Mesothelial cell of epicardium (in vitro differentiated cells): ENCODE measurements at regions not wholly inside any gene's neighbourhood (a gene's known extent, or its start where the extent isn't known, plus 50 kb on each side); places are given as distances from the start of the nearest gene placed in this dataset. TPM values are rescaled to one million over a fixed set of nuclear protein-coding genes. Genes with fewer than 3 reads are reported as not detected.

Experiments used
- DNase-seq, 2 experiments: peaks; one replicate each; pipeline ENCODE4 v3.0.0; 2021; ENCODE audit warnings: low spot score in 2 of 2; ENCODE audit not compliant: unreplicated experiment in 2 of 2
- H3K27ac Mint-ChIP-seq: 2 replicates; pipeline ENCODE4 v1.8.0; 2021; ENCODE audit warnings: mixed read lengths
- H3K27me3 Mint-ChIP-seq: 2 replicates; pipeline ENCODE4 v1.8.0; 2021; ENCODE audit warnings: low read depth, mixed read lengths
- H3K36me3 Mint-ChIP-seq: 2 replicates; pipeline ENCODE4 v1.8.0; 2021; ENCODE audit warnings: mixed read lengths
- H3K4me1 Mint-ChIP-seq: 2 replicates; pipeline ENCODE4 v1.8.0; 2021; ENCODE audit warnings: mixed read lengths
- H3K4me3 Mint-ChIP-seq: 2 replicates; pipeline ENCODE4 v1.8.0; 2021; ENCODE audit warnings: mild to moderate bottlenecking, moderate library complexity, mixed read lengths
- H3K9me3 Mint-ChIP-seq: 2 replicates; pipeline ENCODE4 v1.8.0; 2021; ENCODE audit warnings: mixed read lengths
- CTCF ChIP-seq: fragments of 200-600 bp; sonication (generic); IDR thresholded peaks from one replicate; pipeline ENCODE4 v1.5.0; 2021; ENCODE audit warnings: antibody characterized with exemption; ENCODE audit not compliant: unreplicated experiment
- microRNA-seq: library from miRNA; unstranded; fragments of <30 nt; microRNA quantifications from one replicate; pipeline ENCODE4 v1.2.0, GENCODE V29; 2021; ENCODE audit warnings: inconsistent platforms, mixed read lengths

DNA sequence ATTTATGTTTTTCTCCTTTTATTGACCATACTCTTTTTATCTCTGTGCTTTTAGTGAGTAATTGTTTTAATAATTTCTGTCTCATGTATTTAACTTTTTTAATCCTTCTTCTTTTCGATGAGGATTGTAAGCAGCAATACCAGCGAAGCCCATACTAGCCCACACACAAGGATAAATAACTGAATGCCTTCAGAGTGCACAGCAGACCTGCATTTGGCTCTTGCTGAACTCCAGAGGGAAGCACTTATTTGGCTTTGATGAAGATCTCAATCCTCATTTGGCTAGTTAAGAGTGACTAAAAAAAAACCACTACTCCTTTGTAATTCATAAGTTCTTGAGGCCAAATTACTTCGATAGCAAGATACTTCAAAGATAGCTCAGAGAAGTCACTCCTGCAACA lies 293.3 kb downstream of the METTL15 start:
- H3K27ac Mint-ChIP-seq = no peak overlapping the region
- no peaks in the 10 kb centered on the region for H3K4me1 Mint-ChIP-seq
- peaks cover 1% of the 10 kb centered on the region for H3K36me3 Mint-ChIP-seq

DNA sequence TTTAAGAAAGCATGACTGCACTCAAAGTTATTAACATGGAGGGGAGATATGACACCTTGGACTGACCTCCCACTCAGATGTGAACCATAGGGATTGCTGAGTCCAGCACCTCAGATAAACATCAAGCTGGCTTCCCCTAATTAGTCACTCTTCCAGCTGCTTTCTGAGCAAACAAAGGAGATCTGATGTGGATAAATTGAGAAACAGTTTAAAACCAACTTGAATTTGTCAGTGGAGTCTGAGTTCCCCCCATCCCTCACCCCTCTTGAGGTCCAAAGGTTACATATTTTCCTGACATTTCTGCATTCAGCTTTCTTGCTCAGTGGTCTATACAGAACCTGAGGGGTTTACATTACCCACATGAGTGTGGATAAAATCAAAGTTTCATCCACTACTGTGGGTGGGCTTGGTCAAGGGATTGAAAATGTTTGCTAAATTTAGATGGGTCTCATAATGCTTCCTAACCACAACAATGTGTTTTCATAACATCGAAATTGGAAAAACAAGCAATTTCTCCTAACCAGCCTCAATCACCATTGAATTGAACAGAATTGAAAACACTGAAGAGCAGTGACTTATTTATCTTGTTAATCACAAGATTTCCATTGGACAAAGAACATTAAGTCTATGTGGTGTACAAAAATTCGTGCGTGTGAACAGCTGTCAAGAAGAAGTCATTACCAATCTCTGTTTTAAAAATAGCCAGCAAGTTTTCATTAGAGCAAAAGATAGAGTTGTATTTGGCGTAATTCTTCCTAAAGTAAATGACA lies 292.3 kb downstream of the METTL15 start:
- H3K27ac Mint-ChIP-seq = no peak overlapping the region
- no peak for TF ChIP-seq CTCF
- no peaks in the 10 kb centered on the region for H3K27me3 Mint-ChIP-seq
- peaks cover 3% of the 10 kb centered on the region for H3K9me3 Mint-ChIP-seq
- no peak for DNase-seq
- H3K4me1 Mint-ChIP-seq = no peaks in the 10 kb centered on the region
- peaks cover 1% of the 10 kb centered on the region for H3K36me3 Mint-ChIP-seq
- no peak overlapping the region for H3K4me3 Mint-ChIP-seq

More for the DNA sequence above, 293.3 kb downstream of the METTL15 start:
- TF ChIP-seq CTCF = no peak
- no peak overlapping the region for H3K4me3 Mint-ChIP-seq
- H3K9me3 Mint-ChIP-seq = peaks cover 3% of the 10 kb centered on the region
- H3K27me3 Mint-ChIP-seq = no peaks in the 10 kb centered on the region
- DNase-seq = no peak

DNA sequence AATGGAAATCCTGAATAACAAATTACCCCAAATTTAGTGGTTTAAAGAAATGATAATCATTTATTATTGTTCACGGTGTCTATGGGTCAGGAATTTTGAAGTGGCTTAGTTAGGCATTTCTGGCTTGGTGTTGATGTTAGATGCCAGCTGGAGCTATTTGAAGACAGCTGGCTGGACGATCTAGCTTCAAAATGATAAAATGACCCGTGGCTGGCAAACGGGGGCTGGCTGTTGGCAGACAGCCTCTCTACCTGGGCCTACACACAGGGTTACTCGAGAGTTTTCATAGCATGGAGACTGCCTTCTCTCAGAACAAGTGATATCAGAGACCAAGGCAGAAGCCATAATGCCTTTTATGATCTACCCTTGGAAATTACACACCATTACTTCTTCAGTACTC lies 285.2 kb downstream of the METTL15 start:
- DNase-seq = no peak
- Mint-ChIP-seq H3K4me1 (no peaks in the 10 kb centered on the region), H3K9me3 (peaks cover 3% of the 10 kb centered on the region), H3K36me3 (peaks cover 1% of the 10 kb centered on the region), H3K4me3 (no peak overlapping the region), H3K27me3 (no peaks in the 10 kb centered on the region), H3K27ac (no peak overlapping the region)
- no peak for TF ChIP-seq CTCF

- no peak for DNase-seq
- peaks cover 8% of the 10 kb centered on the region for H3K36me3 Mint-ChIP-seq
These were observed 276.2 kb downstream of the METTL15 start for GRCh38 chr11:28384418-28384817.

DNA sequence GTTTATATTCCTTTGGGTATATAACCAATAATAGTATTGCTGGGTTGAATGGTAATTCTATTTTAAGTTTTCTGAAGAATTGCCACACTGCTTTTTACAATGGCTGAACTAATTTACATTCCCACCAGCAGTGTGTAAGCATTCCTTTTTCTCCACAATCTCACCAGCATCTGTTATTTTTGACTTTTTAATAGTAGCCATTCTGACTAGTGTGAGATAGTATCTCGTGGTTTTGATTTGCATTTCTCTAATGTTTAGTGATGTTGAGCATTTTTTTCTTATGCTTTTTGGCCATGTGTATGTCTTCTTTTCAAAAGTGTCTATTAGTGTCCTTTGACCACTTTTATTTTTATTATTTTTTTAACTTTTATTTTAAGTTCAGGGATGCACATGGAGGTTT lies 275.3 kb downstream of the METTL15 start:
- H3K27ac Mint-ChIP-seq = no peak overlapping the region
- no peaks in the 10 kb centered on the region for H3K4me1 Mint-ChIP-seq
- H3K9me3 Mint-ChIP-seq = peaks cover 46% of the 10 kb centered on the region
- no peaks in the 10 kb centered on the region for H3K27me3 Mint-ChIP-seq
- TF ChIP-seq CTCF = no peak
- peaks cover 8% of the 10 kb centered on the region for H3K36me3 Mint-ChIP-seq
- DNase-seq = no peak
- H3K4me3 Mint-ChIP-seq = no peak overlapping the region

More at GRCh38 chr11:28384418-28384817, 276.2 kb downstream of the METTL15 start:
- Mint-ChIP-seq H3K4me1 (no peaks in the 10 kb centered on the region), H3K27ac (no peak overlapping the region), H3K4me3 (no peak overlapping the region), H3K9me3 (peaks cover 42% of the 10 kb centered on the region), H3K27me3 (no peaks in the 10 kb centered on the region)
- TF ChIP-seq CTCF = no peak

Small RNAs in the stretch of these regions (microRNA-seq; reads per million reads assigned to microRNA genes)
- not detected for gene MIR8068
